ENCODE measurements at regions not wholly inside any gene's neighbourhood (a gene's known extent, or its start where the extent isn't known, plus 50 kb on each side); places are given as distances from the start of the nearest gene placed in this dataset.

GRCh38 chr1:177429234-177429633, 258.5 kb downstream of the BRINP2 start:
- Histone ChIP-seq H3K27me3 (ENCODE audit: control insufficient read depth, insufficient read depth, low read length) (no peaks in the 10 kb centered on the region), H4K91ac (ENCODE audit: insufficient read depth, low read depth, low read length) (no peak overlapping the region), H3K4me1 (ENCODE audit: control insufficient read depth, insufficient read depth, low read length) (no peaks in the 10 kb centered on the region), H3K18ac (ENCODE audit: low read depth, low read length) (no peak overlapping the region), H2BK120ac (ENCODE audit: low read depth, low read length) (no peak overlapping the region), H3K27ac (ENCODE audit: insufficient read depth, low read length) (no peak overlapping the region), H3K9me1 (ENCODE audit: insufficient read depth, low read length) (no peaks in the 10 kb centered on the region), H4K8ac (ENCODE audit: low read depth in 2 of 2, low read length in 2 of 2) (no peak overlapping the region), H2AK5ac (ENCODE audit: low read depth, low read length) (no peak overlapping the region), H4K20me1 (ENCODE audit: insufficient read depth, low read length) (no peaks in the 10 kb centered on the region), H3K56ac (ENCODE audit: extremely low read depth, insufficient read depth, low read length) (no peak overlapping the region), H3K4me2 (ENCODE audit: low read depth, low read length) (no peak overlapping the region), H3K9ac (ENCODE audit: low read depth, low read length) (no peak overlapping the region), H2BK15ac (ENCODE audit: low read depth, low read length) (no peak overlapping the region), H3K4ac (ENCODE audit: low read depth, low read length) (no peak overlapping the region), H2AK9ac (replicated peaks; ENCODE audit: low read depth, low read length, poor library complexity) (no peak overlapping the region), H3K36me3 (ENCODE audit: control insufficient read depth, insufficient read depth, low read length) (no peaks in the 10 kb centered on the region), H3K79me1 (ENCODE audit: low read depth in 1 of 2, low read length in 2 of 2) (no peaks in the 10 kb centered on the region), H2BK20ac (ENCODE audit: low read depth, low read length) (no peak overlapping the region), H2BK5ac (ENCODE audit: low read depth, low read length, poor library complexity, severe bottlenecking) (no peak overlapping the region), H2AFZ (replicated peaks; ENCODE audit: low read length, poor library complexity) (no peak overlapping the region), H4K5ac (ENCODE audit: low read depth, low read length) (no peak overlapping the region), H3K14ac (replicated peaks; ENCODE audit: low read depth, low read length) (no peak overlapping the region), H3K23ac (ENCODE audit: low read depth, low read length) (no peak overlapping the region), H3K4me3 (ENCODE audit: insufficient read depth, low read depth, low read length) (no peak overlapping the region), H3K9me3 (ENCODE audit: control insufficient read depth, insufficient read depth, low read length) (no peaks in the 10 kb centered on the region)
- CTCF ChIA-PET, result no interaction called here
- TF ChIP-seq MAZ (IDR thresholded peaks at IDR 0.05; ENCODE audit: borderline replicate concordance, low read depth, low read length) (no peak), POLR2A (IDR thresholded peaks at IDR 0.05; ENCODE audit: low read depth, low read length) (no peak), RFX5 (IDR thresholded peaks at IDR 0.05; ENCODE audit: low read depth, low read length) (no peak), SMC3 (IDR thresholded peaks at IDR 0.05; ENCODE audit: low read depth, low read length) (no peak), USF2 (IDR thresholded peaks at IDR 0.05; ENCODE audit: low read depth, low read length) (no peak), CEBPB (IDR thresholded peaks at IDR 0.05; ENCODE audit: low read depth, low read length) (no peak), FOS (IDR thresholded peaks at IDR 0.05; ENCODE audit: low read depth, low read length) (no peak)
- intact Hi-C loops (cut with micrococcal nuclease), result no loop called here
- in situ Hi-C loops (cut with MboI; ENCODE audit: low sequenced_read_pairs), result no loop called here
- ATAC-seq (ENCODE audit: low read depth) (no peak), DNase-seq (no peak)
- dilution Hi-C loops (cut with HindIII; ENCODE audit: low sequenced_read_pairs, unreplicated experiment), result no loop called here
- WGBS, 2 experiments (ENCODE audit: extremely low coverage in 2 of 2, insufficient read length in 1 of 2), result no CpG with 5 or more reads among the region's 2 CpGs
- POLR2A ChIA-PET (ENCODE audit: unreplicated experiment), result no interaction called here
- no TSS peak for BruUV-seq (replicated peaks)
